ENCODE measurements at regions not wholly inside any gene's neighbourhood (a gene's known extent, or its start where the extent isn't known, plus 50 kb on each side); places are given as distances from the start of the nearest gene placed in this dataset.
A peak's percentile ranks its signal among the peaks of the same experiment; 100 is the strongest.

- DNase-seq, result peak; percentile 95
Measured at GRCh38 chr3:193938613-193939012, 197.3 kb upstream of the HES1 start.

GRCh38 chr3:193939527-193939926 lies 196.4 kb upstream of the HES1 start:
- DNase-seq, result no peak

GRCh38 chr3:193940526-193940925 lies 195.4 kb upstream of the HES1 start:
- no peak for DNase-seq

DNA sequence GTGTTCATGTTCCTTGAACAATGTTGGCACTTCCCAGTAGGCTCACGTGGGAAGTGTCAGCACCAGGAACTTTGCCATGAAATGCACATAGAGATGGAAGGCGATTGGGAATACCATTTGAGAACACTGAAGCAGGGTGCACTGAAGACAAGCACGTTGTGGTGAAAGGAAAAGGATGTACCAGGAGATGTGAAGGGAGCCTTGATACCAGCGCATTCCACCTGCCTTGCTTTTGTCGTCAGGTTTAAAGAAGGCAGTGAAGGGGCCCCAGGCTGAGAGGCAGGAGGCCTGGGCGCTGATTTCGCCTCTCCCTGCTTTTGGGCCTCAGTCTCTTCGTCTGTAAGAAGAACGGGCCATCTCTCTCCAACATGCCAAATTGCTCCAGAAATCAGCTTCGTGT lies 194.5 kb upstream of the HES1 start:
- DNase-seq, result no peak

DNA sequence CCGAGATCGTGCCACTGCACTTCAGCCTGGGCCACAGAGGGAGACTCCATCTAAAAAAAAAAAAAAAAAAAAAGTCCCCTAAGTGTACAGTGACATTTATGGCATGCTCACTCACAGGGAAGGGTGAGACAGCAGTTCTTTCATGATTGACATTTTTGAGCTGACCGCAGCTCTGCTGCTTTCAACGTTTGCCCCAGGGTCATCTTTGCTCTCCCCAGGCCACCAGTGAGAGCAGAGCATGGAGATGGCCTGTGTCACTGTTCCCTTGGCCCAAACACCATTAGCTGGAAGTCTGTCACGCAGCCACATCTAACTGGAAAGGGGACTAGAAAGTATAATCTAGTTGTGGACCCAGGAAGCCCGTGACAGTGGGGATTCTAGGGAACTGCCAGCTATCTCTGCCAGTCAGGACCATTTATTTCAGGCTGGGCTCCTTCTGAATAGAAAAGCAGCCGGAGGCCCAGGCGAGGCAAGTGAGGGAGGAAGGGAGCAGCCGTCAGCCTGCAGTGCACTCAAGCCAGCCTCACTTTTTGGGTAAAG lies 193.4 kb upstream of the HES1 start:
- DNase-seq, result no peak

GRCh38 chr3:193943200-193943599 lies 192.7 kb upstream of the HES1 start:
- no peak for DNase-seq

DNA sequence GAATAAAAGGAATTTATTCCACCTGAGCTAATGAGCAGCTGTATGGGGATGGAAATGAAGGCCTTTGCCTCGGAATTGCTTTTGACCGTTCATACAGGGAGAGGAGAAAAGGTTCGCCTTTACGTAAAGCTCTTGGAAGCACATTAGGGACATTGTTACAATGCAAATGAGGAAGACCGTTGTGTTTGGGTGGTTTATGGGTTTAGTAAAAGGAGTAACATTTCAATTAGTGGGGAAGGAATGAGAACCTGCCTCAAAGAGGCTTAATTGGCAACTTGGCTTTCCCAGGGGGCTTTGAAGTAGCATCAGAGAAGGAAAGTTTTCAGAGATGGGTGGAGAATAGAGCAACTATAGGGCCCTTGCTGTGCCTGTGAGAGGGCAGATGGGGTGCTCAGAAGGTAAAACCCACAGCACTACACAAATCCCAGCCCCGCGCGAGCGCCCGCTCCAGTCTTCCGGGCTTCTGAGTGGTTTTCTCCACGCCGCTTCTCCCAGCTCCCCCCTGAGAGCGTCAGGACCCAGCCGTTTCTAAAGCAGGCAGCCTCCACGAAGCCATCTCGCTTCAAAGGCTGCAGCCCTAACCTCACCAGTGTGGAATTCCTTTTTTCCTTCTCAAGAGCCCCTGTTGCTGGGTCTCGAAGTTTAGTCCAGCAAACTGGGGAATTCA lies 192.0 kb upstream of the HES1 start:
- DNase-seq, result no peak

GRCh38 chr3:193944518-193944884 lies 191.4 kb upstream of the HES1 start:
- DNase-seq, result no peak

GRCh38 chr3:193945143-193945542 lies 190.8 kb upstream of the HES1 start:
- no peak for DNase-seq

- DNase-seq, result peak; percentile 98
Measured at GRCh38 chr3:193946945-193947344, 189.0 kb upstream of the HES1 start.

GRCh38 chr3:193947596-193947995 lies 188.4 kb upstream of the HES1 start:
- DNase-seq, result no peak

DNA sequence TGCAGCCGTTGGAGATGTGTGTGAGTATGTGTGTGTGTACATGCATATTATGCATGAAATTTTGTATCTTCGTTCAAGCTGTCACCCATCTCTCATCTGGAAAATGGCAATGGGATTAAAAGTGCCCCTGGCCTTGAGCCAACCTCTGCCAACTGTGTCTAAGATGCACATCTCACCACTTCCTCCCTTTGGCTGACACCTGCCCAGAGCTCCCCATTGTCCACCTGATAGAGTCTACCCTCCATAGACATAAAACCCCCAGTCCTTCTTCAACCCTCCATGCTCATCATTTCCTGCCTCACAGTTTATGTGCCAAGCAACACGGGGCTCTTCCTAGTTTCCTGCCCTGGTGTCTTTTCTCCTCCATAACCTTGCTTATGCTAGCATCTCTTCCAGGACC lies 187.5 kb upstream of the HES1 start:
- peak; percentile 25 for DNase-seq

- no peak for DNase-seq
Measured at GRCh38 chr3:193951859-193952258, 184.1 kb upstream of the HES1 start.

DNA sequence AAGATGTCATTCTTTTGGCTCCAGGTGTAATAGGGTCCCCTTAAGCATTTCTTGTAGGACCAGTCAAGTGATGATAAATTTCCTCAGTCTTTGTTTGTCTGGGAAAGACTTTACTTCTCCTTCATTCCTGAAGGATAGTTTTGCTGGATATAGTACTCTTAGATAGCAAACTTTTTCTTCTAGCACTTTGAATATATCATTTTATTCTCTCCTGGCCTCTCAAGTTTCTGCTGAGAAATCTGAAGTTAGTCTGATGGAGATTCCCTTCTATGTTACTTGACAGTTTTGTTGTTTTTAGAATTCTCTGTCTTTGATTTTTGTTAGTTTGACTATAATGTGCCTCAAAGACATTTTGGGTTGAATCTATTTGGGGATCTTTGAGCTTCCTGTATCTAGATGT lies 181.2 kb upstream of the HES1 start:
- DNase-seq, result no peak

DNA sequence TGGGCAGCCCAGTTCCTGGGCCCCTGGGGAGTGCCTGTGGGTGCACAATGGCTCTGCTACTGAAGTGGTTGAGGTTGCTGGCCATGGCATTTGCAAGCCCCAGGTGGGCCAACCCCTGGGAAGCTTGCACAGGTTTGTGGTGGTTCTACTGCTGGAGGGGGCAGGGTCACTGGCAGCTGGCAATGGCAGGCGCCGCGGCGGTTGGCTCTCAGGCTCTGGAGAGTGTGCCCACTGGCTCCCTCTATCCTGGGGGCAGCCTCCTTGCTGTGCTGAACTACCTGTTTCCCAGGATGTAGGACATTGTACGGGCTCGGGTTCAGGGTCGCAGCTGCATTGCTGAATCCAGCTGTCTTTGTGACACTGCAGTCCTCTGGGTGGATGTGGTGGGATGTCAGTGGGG lies 180.2 kb upstream of the HES1 start:
- no peak for DNase-seq

- DNase-seq, result no peak
Measured at GRCh38 chr3:193959861-193960260, 176.1 kb upstream of the HES1 start.

GRCh38 chr3:193960487-193961274 lies 175.3 kb upstream of the HES1 start:
- no peak for DNase-seq

- DNase-seq, result no peak
Measured at GRCh38 chr3:193962986-193963685, 172.8 kb upstream of the HES1 start.

DNA sequence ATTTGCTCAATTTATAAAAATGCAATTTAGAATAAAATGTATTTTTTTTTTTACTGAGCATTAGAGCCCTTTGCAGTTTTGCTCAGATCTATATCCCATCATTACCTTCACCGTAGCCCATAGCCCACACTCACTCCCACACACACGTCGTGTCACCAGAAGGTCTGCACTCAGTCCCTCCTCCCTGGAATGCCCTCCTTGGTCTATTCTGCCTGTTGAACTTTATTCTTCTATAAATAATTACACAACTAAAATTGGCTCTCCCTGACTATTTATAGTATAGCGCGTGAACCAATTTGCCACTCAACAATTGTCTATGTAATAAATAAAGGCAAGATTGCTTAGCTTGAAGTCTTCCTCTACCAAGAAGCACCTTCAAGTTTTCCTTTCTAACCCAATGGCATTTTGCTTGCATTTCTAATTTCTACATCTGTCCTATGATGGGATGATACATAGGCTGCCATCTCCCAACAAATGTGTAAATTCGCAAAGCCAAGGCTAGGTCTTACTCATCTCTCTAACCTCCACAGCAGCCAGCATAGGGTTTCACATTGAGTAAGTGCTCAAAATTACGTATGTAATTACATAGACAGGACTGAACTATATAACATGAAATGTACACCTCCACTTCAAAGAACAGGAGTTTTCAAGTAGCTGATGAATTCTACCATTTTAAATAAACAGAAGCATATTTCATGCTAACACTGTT lies 172.0 kb upstream of the HES1 start:
- DNase-seq, result no peak

DNA sequence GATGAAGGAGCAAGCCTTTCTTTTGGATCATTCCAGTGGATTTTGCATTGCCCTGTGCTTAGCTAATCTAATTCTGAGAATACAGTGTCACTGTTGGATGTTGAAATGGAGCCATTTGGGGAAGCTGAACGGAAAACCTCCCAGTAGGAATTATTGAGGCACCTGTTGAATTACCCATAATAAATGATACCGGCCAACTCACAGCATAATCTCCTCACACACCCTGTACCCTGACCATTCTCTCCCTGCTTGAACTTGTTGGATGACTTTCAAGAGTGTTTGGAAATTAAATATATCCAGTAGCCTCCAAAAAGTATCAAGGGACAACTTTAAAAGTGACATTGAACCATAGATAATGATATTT lies 171.4 kb upstream of the HES1 start:
- no peak for DNase-seq

GRCh38 chr3:193968380-193968974 lies 167.5 kb upstream of the HES1 start:
- no peak for DNase-seq

DNA sequence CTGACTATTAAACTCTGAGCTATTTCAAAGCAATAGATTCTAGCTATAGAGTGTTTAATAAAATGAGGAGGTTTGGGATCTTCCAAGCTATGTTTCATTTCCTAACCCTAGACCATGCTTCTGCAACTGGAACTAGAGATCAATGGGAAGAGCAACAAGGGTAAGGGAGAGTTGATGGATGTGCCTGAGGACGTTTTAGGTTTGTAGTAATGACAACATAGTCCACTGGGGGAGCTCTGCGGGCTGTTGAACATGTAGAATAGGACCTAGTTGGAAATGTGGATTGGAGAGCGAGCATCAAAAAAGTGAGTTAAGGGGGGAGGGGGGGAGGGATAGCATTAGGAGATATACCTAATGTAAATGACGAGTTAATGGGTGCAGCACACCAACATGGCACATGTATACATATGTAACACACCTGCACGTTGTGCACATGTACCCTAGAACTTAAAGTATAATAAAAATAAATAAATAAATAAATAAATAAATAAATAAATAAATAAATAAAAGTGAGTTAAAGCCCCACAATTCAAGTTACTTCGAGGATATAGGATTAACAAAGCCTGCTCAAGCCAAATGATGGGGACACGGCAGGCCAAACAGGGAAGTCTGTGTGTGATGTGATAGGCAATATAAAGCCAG lies 165.7 kb upstream of the HES1 start:
- DNase-seq, result peak; percentile 81

Data from DMS53 (cell line).